GM23338 (cell line): ENCODE measurements at regions not wholly inside any gene's neighbourhood (a gene's known extent, or its start where the extent isn't known, plus 50 kb on each side); places are given as distances from the start of the nearest gene placed in this dataset.

ENCODE experiments used
- CTCF ChIP-seq, 2 experiments: fragments of 200-600 bp in 1 of 2; sonication (generic) in 1 of 2; conservative IDR thresholded peaks; 2 replicates each; pipeline versions ENCODE4 v1.5.1 to v1.6.1; 2016 to 2017; ENCODE audit warnings: antibody characterized with exemption in 2 of 2, low read depth in 2 of 2, mild to moderate bottlenecking in 2 of 2, moderate library complexity in 1 of 2
- EZH2phosphoT487 ChIP-seq: fragments of 200-600 bp; sonication (generic); IDR thresholded peaks from one replicate; pipeline ENCODE4 v1.8.1; 2018; ENCODE audit warnings: antibody characterized with exemption; ENCODE audit not compliant: unreplicated experiment
- POLR2AphosphoS5 ChIP-seq: IDR thresholded peaks from 2 replicates; pipeline ENCODE4 v1.6.1; 2016; ENCODE audit warnings: antibody characterized with exemption, low read depth

GRCh38 chr4:173661001-173661400, 131.0 kb upstream of the HAND2 start:
- no peak for TF ChIP-seq POLR2AphosphoS5
- TF ChIP-seq CTCF (conservative IDR thresholded peaks at IDR 0.05; ENCODE audit: low read depth in 2 of 2) = no peak
- TF ChIP-seq EZH2phosphoT487 = no peak
